ENCODE measurements at regions not wholly inside any gene's neighbourhood (a gene's known extent, or its start where the extent isn't known, plus 50 kb on each side); places are given as distances from the start of the nearest gene placed in this dataset.

- CTCF ChIA-PET = interaction anchor here (1.3 to 1.4 kb wide), 3 partner anchors 9 to 19 kb away, joined by 3 to 5 read pairs (median 3); no protein-coding TSS in a partner anchor
- POLR2A ChIA-PET = no interaction called here
- no peak for DNase-seq (ENCODE audit: extremely low spot score)
- no peak for TF ChIP-seq CTCF (IDR thresholded peaks at IDR 0.05; ENCODE audit: control extremely low read depth, extremely low read depth, low read depth, missing control alignments)
Measured at GRCh38 chr11:104556606-104557301, 341.5 kb downstream of the CASP12 start.

- no peak for DNase-seq (ENCODE audit: extremely low spot score)
- POLR2A ChIA-PET = no interaction called here
- CTCF ChIA-PET = interaction anchor here (0.9 to 1.2 kb wide), 3 partner anchors 16 to 20 kb away, joined by 3 read pairs; no protein-coding TSS in a partner anchor
- TF ChIP-seq CTCF (IDR thresholded peaks at IDR 0.05; ENCODE audit: control extremely low read depth, extremely low read depth, low read depth, missing control alignments) = no peak
Measured at GRCh38 chr11:104549019-104549418, 349.2 kb downstream of the CASP12 start.

GRCh38 chr11:104547996-104548661 is 350.1 kb downstream of the CASP12 start:
- no peak for DNase-seq (ENCODE audit: extremely low spot score)
- CTCF ChIA-PET = interaction anchor here (0.9 to 1.2 kb wide), 4 partner anchors 15 to 1315 kb away, joined by 3 read pairs; no protein-coding TSS in a partner anchor
- no peak for TF ChIP-seq CTCF (IDR thresholded peaks at IDR 0.05; ENCODE audit: control extremely low read depth, extremely low read depth, low read depth, missing control alignments)
- POLR2A ChIA-PET = no interaction called here

- no peak for TF ChIP-seq CTCF (IDR thresholded peaks at IDR 0.05; ENCODE audit: control extremely low read depth, extremely low read depth, low read depth, missing control alignments)
- ChIA-PET POLR2A (no interaction called here), CTCF (no interaction called here)
- no peak for DNase-seq (ENCODE audit: extremely low spot score)
Measured at GRCh38 chr11:104546501-104546900, 351.8 kb downstream of the CASP12 start.

GRCh38 chr11:104541701-104542100 is 356.6 kb downstream of the CASP12 start:
- ChIA-PET POLR2A (no interaction called here), CTCF (interaction anchor here (1.2 to 1.7 kb wide), 2 partner anchors 10 to 12 kb away, joined by 3 to 4 read pairs; no protein-coding TSS in a partner anchor)
- TF ChIP-seq CTCF (IDR thresholded peaks at IDR 0.05; ENCODE audit: control extremely low read depth, extremely low read depth, low read depth, missing control alignments) = no peak
- DNase-seq (ENCODE audit: extremely low spot score) = no peak

GRCh38 chr11:104538313-104538712 is 359.9 kb downstream of the CASP12 start:
- ChIA-PET CTCF (no interaction called here), POLR2A (no interaction called here)
- TF ChIP-seq CTCF (IDR thresholded peaks at IDR 0.05; ENCODE audit: control extremely low read depth, extremely low read depth, low read depth, missing control alignments) = no peak
- no peak for DNase-seq (ENCODE audit: extremely low spot score)

All from GM10248 (cell line).